Endothelial cell of umbilical vein (primary cell): ENCODE measurements at regions not wholly inside any gene's neighbourhood (a gene's known extent, or its start where the extent isn't known, plus 50 kb on each side); places are given as distances from the start of the nearest gene placed in this dataset.

Experiments
- BruUV-seq: library from RNA; stranded (reverse); fragments of 400-500 nt; replicated peaks from 2 replicates; lab custom pipeline; 2021; lab: Mats Ljungman, UMichigan
- CTCF ChIA-PET: fragments of 300-600, 350-600 bp; sonication (Branson Sonifier 250); formaldehyde crosslinking; loops from one replicate; lab custom pipeline; 2021; ENCODE audit warnings: antibody characterized with exemption, inconsistent platforms; lab: Charles Lee
- POLR2A ChIA-PET: fragments of 300-600, 350-600 bp; sonication (Branson Sonifier 250); formaldehyde crosslinking; loops from one replicate; lab custom pipeline; 2021; ENCODE audit warnings: antibody characterized with exemption, inconsistent platforms; lab: Charles Lee
- DNase-seq: peaks from one replicate; pipeline ENCODE4 v3.0.0-alpha.2; 2011; ENCODE audit warnings: low read depth, low spot score
- FAIRE-seq: peaks from 2 replicates; lab custom pipeline; 2011; peaks lifted over from hg19 to GRCh38; lab: Jason Lieb, UNC
- H2AFZ ChIP-seq: 2 replicates; pipeline ENCODE4 v1.6.0; 2012; ENCODE audit warnings: low read depth, low read length, control low read depth, inconsistent platforms
- H3K27ac ChIP-seq: 2 replicates; pipeline ENCODE4 v1.5.1; 2011; ENCODE audit warnings: low read depth, mild to moderate bottlenecking, control low read depth, low read length, moderate library complexity; ENCODE audit not compliant: insufficient read depth
- H3K27me3 ChIP-seq, 2 experiments: 2 replicates each; pipeline versions ENCODE4 v1.6.0 to v1.6.1; 2011; ENCODE audit warnings: low read length in 2 of 2, mixed read lengths in 1 of 2; ENCODE audit not compliant: control insufficient read depth in 2 of 2, insufficient read depth in 2 of 2
- H3K36me3 ChIP-seq, 2 experiments: 2 replicates in 1 of 2; 3 replicates in 1 of 2; pipeline ENCODE4 v1.5.1; 2011; ENCODE audit warnings: low read length in 2 of 2, mild to moderate bottlenecking in 1 of 2, moderate library complexity in 1 of 2; ENCODE audit not compliant: control insufficient read depth in 2 of 2, insufficient read depth in 2 of 2; ENCODE audit errors: extremely low read depth in 1 of 2
- H3K4me1 ChIP-seq: 3 replicates; pipeline ENCODE4 v1.5.1; 2011; ENCODE audit warnings: mild to moderate bottlenecking, low read length; ENCODE audit not compliant: control insufficient read depth, insufficient read depth; ENCODE audit errors: extremely low read depth
- H3K4me2 ChIP-seq: 2 replicates; pipeline ENCODE4 v1.6.1; 2011; ENCODE audit warnings: low read length, control low read depth, mixed read lengths; ENCODE audit not compliant: insufficient read depth
- H3K4me3 ChIP-seq, 3 experiments: fragments of 200-600 bp in 1 of 3; sonication (generic), shearing (Covaris generic) in 1 of 3; replicated peaks in 1 of 3; 2 replicates each; pipeline ENCODE4 v1.5.1; 2011 to 2016; ENCODE audit warnings: control low read depth in 3 of 3, low read length in 3 of 3, mild to moderate bottlenecking in 2 of 3, inconsistent platforms in 1 of 3, low read depth in 1 of 3, moderate library complexity in 1 of 3; ENCODE audit not compliant: insufficient read depth in 1 of 3
- H3K79me2 ChIP-seq: 2 replicates; pipeline ENCODE4 v1.6.0; 2012; ENCODE audit warnings: low read length, inconsistent platforms; ENCODE audit not compliant: control insufficient read depth, insufficient read depth
- H3K9ac ChIP-seq: replicated peaks from 2 replicates; pipeline ENCODE3; 2011; ENCODE audit warnings: low read length, control low read depth; ENCODE audit not compliant: insufficient read depth; ENCODE audit errors: extremely low read depth
- H3K9me1 ChIP-seq: replicated peaks from 3 replicates; pipeline ENCODE4 v1.6.0; 2011; ENCODE audit warnings: mild to moderate bottlenecking, low read length; ENCODE audit not compliant: control insufficient read depth, insufficient read depth; ENCODE audit errors: extremely low read depth
- H3K9me3 ChIP-seq: replicated peaks from 2 replicates; pipeline ENCODE4 v1.5.1; 2012; ENCODE audit warnings: low read length, inconsistent platforms; ENCODE audit not compliant: control insufficient read depth, insufficient read depth
- H4K20me1 ChIP-seq: replicated peaks from 2 replicates; pipeline ENCODE3; 2011; ENCODE audit warnings: mild to moderate bottlenecking, low read length; ENCODE audit not compliant: control insufficient read depth, insufficient read depth; ENCODE audit errors: extremely low read depth
- EZH2 ChIP-seq: IDR thresholded peaks from 2 replicates; pipeline ENCODE4 v1.6.1; 2012; ENCODE audit warnings: borderline replicate concordance, low read depth, mild to moderate bottlenecking, moderate library complexity, low read length, inconsistent platforms; ENCODE audit not compliant: severe bottlenecking
- GATA2 ChIP-seq: IDR thresholded peaks from 2 replicates; pipeline ENCODE4 v1.7.0; 2011; ENCODE audit warnings: low read depth, mild to moderate bottlenecking, moderate library complexity, mixed read lengths, low read length; ENCODE audit not compliant: insufficient read length, insufficient read depth
- JUN ChIP-seq: IDR thresholded peaks from 2 replicates; pipeline ENCODE4 v1.6.1; 2011; ENCODE audit warnings: borderline replicate concordance, low read depth; ENCODE audit not compliant: insufficient read length, insufficient read depth
- MYC ChIP-seq: IDR thresholded peaks from one replicate; pipeline ENCODE4 v1.6.1; 2011; ENCODE audit warnings: mild to moderate bottlenecking, low read depth, low read length
- POLR2A ChIP-seq: IDR thresholded peaks from 2 replicates; pipeline ENCODE4 v1.6.1; 2012; ENCODE audit warnings: low read depth, mild to moderate bottlenecking, control low read depth, low read length
- dilution Hi-C: fragments of 300-500 bp; cut with MboI; formaldehyde crosslinking; loops from one replicate; pipeline ENCODE4 v1.15.0; 2019; ENCODE audit warnings: low sequenced_read_pairs; ENCODE audit not compliant: extremely low pct_ligation_motif_present
- intact Hi-C: fragments of 100-400 bp; cut with micrococcal nuclease; formaldehyde crosslinking; loops from one replicate; pipeline ENCODE4 v1.10.0; 2022
- TF ChIP-seq, protein P1 (sequence below): IDR thresholded peaks from 2 replicates; pipeline ENCODE4 v1.6.1; 2011; ENCODE audit not compliant: insufficient read depth, insufficient read length
- TF ChIP-seq, protein P2 (sequence below), 2 donors: IDR thresholded peaks; 1 replicate in 1 of 2; 2 replicates in 1 of 2; pipeline ENCODE4 v1.5.1; 2011; ENCODE audit warnings: low read length in 2 of 2, mild to moderate bottlenecking in 2 of 2, moderate library complexity in 2 of 2, control low read depth in 1 of 2, inconsistent platforms in 1 of 2, low read depth in 1 of 2; ENCODE audit not compliant: insufficient read depth in 1 of 2; ENCODE audit errors: extremely low read depth in 1 of 2

DNA sequence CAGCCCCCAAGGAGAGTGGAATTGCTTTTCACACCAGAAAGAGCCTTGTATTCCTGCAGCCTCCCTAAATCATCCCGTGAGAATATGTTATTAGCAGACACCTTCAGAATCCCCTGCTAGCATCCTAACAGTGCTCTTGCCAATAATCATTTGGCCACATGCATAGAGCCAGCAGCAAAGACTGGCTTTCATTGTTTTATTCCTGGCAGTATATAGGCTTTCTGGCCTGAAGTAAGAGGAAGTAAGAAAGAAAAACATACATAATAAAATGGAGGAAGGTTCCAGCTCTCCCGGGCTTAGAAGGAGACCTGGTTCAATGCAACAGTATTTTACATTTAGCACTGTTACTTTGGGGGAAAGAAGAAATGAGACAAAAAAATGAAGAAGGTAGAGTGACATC lies 176.7 kb upstream of the ATF7IP start:
- CTCF ChIA-PET = interaction anchor here (1.6 kb wide), 1 partner anchor 50 kb away, joined by 4 read pairs; no protein-coding TSS in a partner anchor
- DNase-seq (no peak), FAIRE-seq (no peak)
- intact Hi-C loops (loop anchor here (5.0 kb wide), 1 partner anchor 429 kb away; no protein-coding TSS in a partner anchor), dilution Hi-C loops (no loop called here)
- no peaks in the 10 kb centered on the region for H3K9me1 ChIP-seq
- TF ChIP-seq, protein P1, sequence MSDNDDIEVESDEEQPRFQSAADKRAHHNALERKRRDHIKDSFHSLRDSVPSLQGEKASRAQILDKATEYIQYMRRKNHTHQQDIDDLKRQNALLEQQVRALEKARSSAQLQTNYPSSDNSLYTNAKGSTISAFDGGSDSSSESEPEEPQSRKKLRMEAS = no peak
- TF ChIP-seq MYC (no peak), JUN (no peak), POLR2A (no peak), EZH2 (no peak), GATA2 (no peak)
- TF ChIP-seq, protein P2, sequence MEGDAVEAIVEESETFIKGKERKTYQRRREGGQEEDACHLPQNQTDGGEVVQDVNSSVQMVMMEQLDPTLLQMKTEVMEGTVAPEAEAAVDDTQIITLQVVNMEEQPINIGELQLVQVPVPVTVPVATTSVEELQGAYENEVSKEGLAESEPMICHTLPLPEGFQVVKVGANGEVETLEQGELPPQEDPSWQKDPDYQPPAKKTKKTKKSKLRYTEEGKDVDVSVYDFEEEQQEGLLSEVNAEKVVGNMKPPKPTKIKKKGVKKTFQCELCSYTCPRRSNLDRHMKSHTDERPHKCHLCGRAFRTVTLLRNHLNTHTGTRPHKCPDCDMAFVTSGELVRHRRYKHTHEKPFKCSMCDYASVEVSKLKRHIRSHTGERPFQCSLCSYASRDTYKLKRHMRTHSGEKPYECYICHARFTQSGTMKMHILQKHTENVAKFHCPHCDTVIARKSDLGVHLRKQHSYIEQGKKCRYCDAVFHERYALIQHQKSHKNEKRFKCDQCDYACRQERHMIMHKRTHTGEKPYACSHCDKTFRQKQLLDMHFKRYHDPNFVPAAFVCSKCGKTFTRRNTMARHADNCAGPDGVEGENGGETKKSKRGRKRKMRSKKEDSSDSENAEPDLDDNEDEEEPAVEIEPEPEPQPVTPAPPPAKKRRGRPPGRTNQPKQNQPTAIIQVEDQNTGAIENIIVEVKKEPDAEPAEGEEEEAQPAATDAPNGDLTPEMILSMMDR (IDR thresholded peaks at IDR 0.05; ENCODE audit: extremely low read depth in 1 of 2, insufficient read depth in 1 of 2, low read depth in 1 of 2, low read length in 2 of 2) = no peak
- no peak overlapping the region for H3K27ac ChIP-seq
- H3K27me3 ChIP-seq = no peaks in the 10 kb centered on the region
- H3K79me2 ChIP-seq = no peaks in the 10 kb centered on the region
- no peaks in the 10 kb centered on the region for H3K4me1 ChIP-seq
- no peaks in the 10 kb centered on the region for H3K9me3 ChIP-seq
- H2AFZ ChIP-seq = no peak overlapping the region
- no peaks in the 10 kb centered on the region for H4K20me1 ChIP-seq
- POLR2A ChIA-PET = no interaction called here
- H3K4me3 ChIP-seq = no peak overlapping the region
- no peak overlapping the region for H3K9ac ChIP-seq
- H3K36me3 ChIP-seq = no peaks in the 10 kb centered on the region
- BruUV-seq = no TSS peak
- no peak overlapping the region for H3K4me2 ChIP-seq
